ENCODE measurements at regions not wholly inside any gene's neighbourhood (a gene's known extent, or its start where the extent isn't known, plus 50 kb on each side); places are given as distances from the start of the nearest gene placed in this dataset.
"Not testable (repeated sequence)": the region's sequence is repeated elsewhere in the genome, so short reads cannot be mapped to it uniquely, and the experiment has no call there.

GRCh38 chr7:6882321-6882721 is 56.2 kb upstream of the CCZ1B start:
- DNase-seq (ENCODE audit: low spot score); intact Hi-C loops (cut with DNase I): not testable (repeated sequence)

GRCh38 chr7:6883756-6884155 is 57.7 kb upstream of the CCZ1B start:
- intact Hi-C loops (cut with DNase I); DNase-seq (ENCODE audit: low spot score): not testable (repeated sequence)

DNA sequence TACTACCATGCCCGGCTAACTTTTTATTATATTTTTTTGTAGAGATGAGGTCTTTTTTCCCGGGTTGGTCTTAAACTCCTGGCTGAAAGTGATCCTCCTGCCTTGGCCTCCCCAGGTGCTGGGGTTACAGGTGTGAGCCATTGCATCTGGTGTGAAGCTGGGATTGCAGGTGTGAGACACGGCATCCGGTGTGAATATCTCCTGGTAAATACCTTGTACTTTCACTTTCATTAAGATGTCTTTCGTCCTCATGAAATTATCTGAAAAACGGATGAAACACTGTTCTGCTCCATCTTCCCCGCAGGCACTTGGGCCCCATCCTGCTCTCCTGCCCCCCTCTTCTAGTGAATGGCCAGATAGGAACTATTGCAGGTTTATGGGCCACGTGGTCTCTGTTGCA is 60.1 kb upstream of the CCZ1B start:
- intact Hi-C loops (cut with DNase I), result no loop called here
- no peak for DNase-seq (ENCODE audit: low spot score)

DNA sequence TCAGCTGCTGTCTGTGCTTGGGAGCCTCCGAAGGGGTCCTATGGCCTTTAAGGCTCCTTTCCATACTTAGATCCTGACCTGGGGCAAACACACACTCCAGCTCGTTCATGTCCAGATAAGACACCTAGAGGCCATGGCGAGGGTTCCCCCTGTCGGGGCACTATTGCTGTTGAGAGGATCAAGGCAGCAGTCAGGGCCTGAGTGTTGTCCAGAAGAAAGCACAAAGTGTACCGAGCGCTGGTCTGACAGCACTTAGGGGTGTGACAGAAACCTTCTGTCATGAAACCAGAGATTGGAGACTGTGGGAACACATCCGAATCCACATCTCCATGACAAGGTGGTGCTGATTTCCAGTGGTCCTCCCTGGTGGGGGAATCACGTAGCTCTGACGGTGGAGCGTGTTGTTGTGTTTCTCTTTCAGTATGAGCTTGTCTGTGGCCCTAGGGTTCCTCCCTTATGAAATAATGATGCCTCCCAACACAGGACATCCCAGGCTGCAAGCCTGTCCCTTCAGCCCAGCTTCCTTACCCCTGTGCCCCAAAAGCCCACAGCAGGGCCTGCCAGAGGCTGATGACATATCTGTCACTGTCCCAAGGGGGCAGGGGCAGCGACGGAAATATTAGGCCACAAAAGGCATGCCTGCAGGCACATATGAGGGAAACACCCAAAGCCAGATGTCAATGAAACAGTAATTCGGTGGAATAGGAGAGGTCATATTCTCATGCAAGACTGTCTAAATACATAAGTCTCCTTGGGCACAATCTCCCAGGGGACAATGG is 62.4 kb upstream of the CCZ1B start:
- intact Hi-C loops (cut with DNase I); DNase-seq (ENCODE audit: low spot score): not testable (repeated sequence)

DNA sequence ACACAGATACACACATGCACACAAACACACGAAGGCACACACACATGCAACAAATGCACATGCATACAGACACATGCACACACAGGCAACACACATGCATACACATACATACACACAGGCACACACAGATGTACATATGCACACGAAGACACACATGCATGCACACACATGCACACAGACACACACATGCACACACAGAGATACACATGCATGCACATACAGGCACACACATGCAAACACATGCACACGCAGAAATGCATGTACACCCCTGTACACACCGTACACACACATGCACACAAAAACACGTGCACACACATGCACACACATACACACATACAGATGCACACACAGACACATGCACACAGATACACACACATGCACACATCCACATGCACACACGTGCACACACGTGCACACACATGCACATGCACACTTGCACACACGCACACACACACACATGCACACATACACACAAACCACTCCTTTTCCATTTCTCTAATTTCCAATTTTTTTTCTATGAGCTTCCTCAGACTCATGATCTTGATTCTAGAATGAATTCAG is 63.3 kb upstream of the CCZ1B start:
- intact Hi-C loops (cut with DNase I), result no loop called here
- DNase-seq (ENCODE audit: low spot score), result no peak

- DNase-seq (ENCODE audit: low spot score); intact Hi-C loops (cut with DNase I): not testable (repeated sequence)
Measured at GRCh38 chr7:6902097-6902518, 76.0 kb upstream of the CCZ1B start.

DNA sequence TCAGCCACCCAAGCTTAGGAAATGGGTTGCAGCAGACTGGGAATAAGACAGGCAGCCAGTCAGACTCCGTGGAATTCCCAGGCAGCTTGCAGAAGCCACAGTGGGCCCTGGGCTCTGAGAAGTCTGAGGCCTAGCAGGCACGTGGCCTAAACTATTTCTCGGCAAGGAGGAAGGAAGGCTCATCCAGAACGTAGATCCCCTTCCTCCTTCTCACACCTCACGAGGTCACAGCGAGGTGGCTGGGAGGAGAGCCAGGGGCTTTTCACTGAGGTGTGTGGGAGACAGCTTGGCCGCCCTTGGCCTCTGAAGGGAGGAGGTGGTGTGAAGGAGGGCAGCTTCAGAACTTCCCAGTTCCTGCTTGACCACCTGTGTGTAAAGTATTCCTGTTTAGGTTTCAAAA is 77.2 kb upstream of the CCZ1B start:
- intact Hi-C loops (cut with DNase I); DNase-seq (ENCODE audit: low spot score): not testable (repeated sequence)

GRCh38 chr7:6903792-6904191 is 77.7 kb upstream of the CCZ1B start:
- DNase-seq (ENCODE audit: low spot score); intact Hi-C loops (cut with DNase I): not testable (repeated sequence)

DNA sequence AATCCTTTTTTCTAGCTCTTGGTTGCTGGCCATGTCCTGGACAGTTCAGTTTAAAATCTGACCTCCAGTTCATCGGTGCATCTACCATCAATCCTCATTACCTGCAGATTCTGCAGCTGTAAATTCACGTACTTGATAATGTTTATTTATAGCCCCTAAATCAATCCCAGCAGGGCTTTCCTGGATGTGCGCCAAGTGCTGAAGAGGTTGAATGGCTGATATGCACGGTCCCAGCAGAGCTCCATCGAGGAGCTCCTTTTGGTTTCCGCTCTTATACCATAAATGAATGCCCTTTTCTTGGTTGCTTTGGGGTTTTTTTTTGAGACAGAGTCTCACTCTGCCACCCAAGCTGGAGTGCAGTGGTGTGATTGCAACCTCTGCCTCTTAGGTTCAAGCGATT is 91.2 kb upstream of the CCZ1B start:
- intact Hi-C loops (cut with DNase I), result no loop called here
- DNase-seq (ENCODE audit: low spot score), result no peak

DNA sequence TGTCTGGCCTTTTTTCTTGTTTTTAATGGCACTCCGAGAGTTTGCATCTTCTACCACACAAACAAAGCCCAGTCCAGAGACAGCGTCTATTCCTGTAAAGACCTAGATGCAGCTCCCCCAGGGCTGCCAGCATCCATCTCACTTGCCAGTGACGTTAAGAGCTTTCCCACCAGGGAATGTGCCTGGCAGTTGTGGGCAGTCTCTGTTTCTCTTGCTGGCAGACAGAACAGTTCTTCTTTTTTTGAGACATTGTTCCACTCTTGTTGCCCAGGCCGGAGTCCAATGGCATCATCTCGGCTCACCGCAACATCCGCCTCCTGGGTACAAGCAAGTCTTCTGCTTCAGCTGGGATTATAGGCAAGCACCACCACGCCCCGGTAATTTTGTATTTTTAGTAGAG is 93.1 kb upstream of the CCZ1B start:
- DNase-seq (ENCODE audit: low spot score); intact Hi-C loops (cut with DNase I): not testable (repeated sequence)

DNA sequence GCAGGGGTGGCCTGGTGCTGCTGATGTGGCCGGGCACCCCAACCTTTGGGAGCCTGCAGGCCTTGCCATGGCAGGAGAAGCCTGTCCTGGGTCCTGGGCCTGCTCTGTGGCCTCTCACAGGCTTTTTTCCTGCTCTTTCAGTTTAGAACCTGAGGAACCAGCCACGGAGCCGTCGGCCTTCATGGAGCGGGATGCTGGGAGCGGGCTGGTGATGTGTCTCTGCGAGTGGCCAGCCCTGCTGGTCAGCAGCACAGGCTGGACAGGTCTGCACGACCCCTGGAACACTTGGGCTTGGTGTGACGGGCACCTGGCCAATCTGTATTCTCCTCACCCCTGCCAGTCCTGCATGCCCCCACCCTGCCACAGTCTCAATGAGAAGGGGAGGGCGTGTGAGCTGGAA is 98.4 kb upstream of the CCZ1B start:
- DNase-seq (ENCODE audit: low spot score); intact Hi-C loops (cut with DNase I): not testable (repeated sequence)

GRCh38 chr7:6926193-6927174 is 100.4 kb upstream of the CCZ1B start:
- intact Hi-C loops (cut with DNase I), result not testable (repeated sequence)

GRCh38 chr7:6927643-6928042 is 101.6 kb upstream of the CCZ1B start:
- DNase-seq (ENCODE audit: low spot score); intact Hi-C loops (cut with DNase I): not testable (repeated sequence)

More at GRCh38 chr7:6926193-6927174, 100.4 kb upstream of the CCZ1B start:
- DNase-seq (ENCODE audit: low spot score), result not testable (repeated sequence)

- DNase-seq (ENCODE audit: low spot score); intact Hi-C loops (cut with DNase I): not testable (repeated sequence)
Measured at GRCh38 chr7:6929588-6929987, 103.5 kb upstream of the CCZ1B start.

- intact Hi-C loops (cut with DNase I); DNase-seq (ENCODE audit: low spot score): not testable (repeated sequence)
Measured at GRCh38 chr7:6930081-6930635, 104.1 kb upstream of the CCZ1B start.

GRCh38 chr7:6930787-6931186 is 104.7 kb upstream of the CCZ1B start:
- intact Hi-C loops (cut with DNase I); DNase-seq (ENCODE audit: low spot score): not testable (repeated sequence)

- intact Hi-C loops (cut with DNase I); DNase-seq (ENCODE audit: low spot score): not testable (repeated sequence)
Measured at GRCh38 chr7:6931456-6931855, 105.4 kb upstream of the CCZ1B start.

DNA sequence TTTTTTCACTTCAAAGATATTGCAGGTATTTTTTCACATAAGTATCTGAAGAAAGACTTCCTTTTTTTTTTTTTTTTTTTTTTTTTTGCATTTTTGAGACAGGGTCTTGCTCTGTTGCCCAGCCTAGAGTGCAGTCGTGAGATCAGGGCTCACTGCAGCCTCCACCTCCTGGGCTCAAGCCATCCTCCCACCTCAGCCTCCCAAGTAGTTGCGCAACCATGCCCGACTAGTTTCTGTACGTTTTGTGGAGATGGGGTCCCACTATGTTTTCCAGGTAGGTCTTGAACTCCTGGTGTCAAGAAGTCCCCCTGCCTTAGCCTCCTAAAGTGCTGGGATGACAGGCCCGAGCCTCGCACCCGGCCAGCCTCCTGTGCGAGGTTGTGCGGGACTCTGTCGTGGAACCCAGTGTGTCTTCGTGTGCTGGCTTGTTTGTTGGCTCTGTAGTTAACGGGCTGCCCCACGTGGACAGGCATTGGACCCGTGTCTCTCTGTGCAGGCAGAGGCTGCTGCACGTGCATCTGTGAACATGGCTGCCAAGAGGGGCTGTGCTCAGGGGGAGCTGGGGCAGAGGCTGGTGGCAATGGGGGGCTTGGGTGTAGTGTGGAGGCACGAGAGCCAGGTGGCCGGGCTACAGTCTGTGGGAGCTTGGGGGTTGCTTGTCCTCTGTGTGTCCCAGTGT is 108.0 kb upstream of the CCZ1B start:
- intact Hi-C loops (cut with DNase I); DNase-seq (ENCODE audit: low spot score): not testable (repeated sequence)

GRCh38 chr7:6934981-6935380 is 108.9 kb upstream of the CCZ1B start:
- intact Hi-C loops (cut with DNase I), result no loop called here
- DNase-seq (ENCODE audit: low spot score), result no peak

Measured in posterior vena cava (tissue), 2 donors.